Heart right ventricle (tissue), 16 donors: ENCODE measurements at regions not wholly inside any gene's neighbourhood (a gene's known extent, or its start where the extent isn't known, plus 50 kb on each side); places are given as distances from the start of the nearest gene placed in this dataset.

Source experiments
- ATAC-seq, 8 donors: fragments of 200-7000 bp; cut with Tn5 transposase; one replicate each; pipeline ENCODE4 v1.9.1; 2020; ENCODE audit warnings: mild to moderate bottlenecking in 8 of 8, moderate library complexity in 8 of 8, moderate number of reproducible peaks in 1 of 8
- DNase-seq, 2 donors: peaks; one replicate each; pipeline ENCODE4 v3.0.0-alpha.2; 2020
- H3K27ac ChIP-seq, 10 donors: fragments of 200-600 bp; sonication (generic) in 2 of 10; one replicate each; pipeline versions ENCODE4 v1.5.0 to v1.8.0; 2020 to 2022; ENCODE audit warnings: mild to moderate bottlenecking in 3 of 10
- H3K27me3 ChIP-seq, 7 donors: fragments of 200-600 bp; one replicate each; pipeline ENCODE4 v1.8.0; 2021 to 2022; ENCODE audit warnings: mild to moderate bottlenecking in 2 of 7
- H3K36me3 ChIP-seq, 9 donors: fragments of 200-600 bp; sonication (generic) in 1 of 9; one replicate each; pipeline versions ENCODE4 v1.5.0 to v1.8.0; 2020 to 2022; ENCODE audit warnings: mild to moderate bottlenecking in 2 of 9
- H3K4me1 ChIP-seq, 9 donors: fragments of 200-600 bp; sonication (generic) in 1 of 9; one replicate each; pipeline versions ENCODE4 v1.5.0 to v1.8.0; 2020 to 2022; ENCODE audit warnings: mild to moderate bottlenecking in 4 of 9
- H3K4me3 ChIP-seq, 10 donors: fragments of 200-600 bp; sonication (generic) in 2 of 10; one replicate each; pipeline versions ENCODE4 v1.5.0 to v1.8.0; 2020 to 2022; ENCODE audit warnings: mild to moderate bottlenecking in 7 of 10, moderate library complexity in 2 of 10
- H3K9me3 ChIP-seq, 11 donors: fragments of 200-600 bp in 10 of 11; sonication (generic) in 2 of 11; one replicate each; pipeline versions ENCODE4 v1.5.0 to v1.8.0; 2013 to 2022; ENCODE audit warnings: mild to moderate bottlenecking in 2 of 11, control low read depth in 1 of 11, moderate library complexity in 1 of 11
- WGBS, 2 donors: extraction: QIAGEN DNeasy Blood & Tissue Kit; methylation state at CpG; one replicate each; pipeline ENCODE4 v1.1.7; 2013; ENCODE audit warnings: inconsistent platforms in 1 of 2; 5-methylcytosine and 5-hydroxymethylcytosine counted together
- intact Hi-C, 10 donors: fragments of 100-400 bp; cut with DNase I; formaldehyde crosslinking; loops; one replicate each; pipeline versions ENCODE4 v1.11.1 to v1.14.2; 2022
- TF ChIP-seq, protein P1 (sequence below), 9 donors: fragments of 200-600 bp; sonication (generic) in 2 of 9; IDR thresholded peaks; one replicate each; pipeline versions ENCODE4 v1.5.0 to v1.8.0; 2021 to 2022; ENCODE audit warnings: antibody characterized with exemption in 9 of 9, mild to moderate bottlenecking in 5 of 9, moderate library complexity in 1 of 9
- donor health status: Arrhythmogenic right ventricular cardiomyopathy.
- donor health status: ischemic (EF 13 %, LVEDD 7.1; RV severe dilation, severe dysfunction).
- donor health status: healthy with polysubstance abuse.
- donor health status: DM: no; HTN: yes; CAD: no.
- donor health status: DM: no; HTN: no; CAD: no.
- donor health status: ischemic (EF 25% LVEDD 6.9; RV normal size, moderate dysfunction).
- donor health status: ischemic (EF 25% LVEDD 5.7; RV mildly dilated, moderate dysfunction).
- donor health status: healthy.
- donor health status: DM: yes; HTN: yes; CAD: no.
- donor health status: Ischemic cardiomyopathy.
- donor health status: ischemic (EF 35%, LVEDD 5.7; RV mildly dilated, moderate dysfunction).
- donor health status: nonischemic (EF 11% LVEDD 7.7; RV severe dilation, severe dysfunction).
- donor health status: DM: yes; HTN: yes; CAD: no.
- donor health status: PGD.
- donor health status: ischemic (EF 29% LVEDD 5.4; RV normal size, mild dysfunction).
- donor health status: nonischemic (EF 23%, LVEDD 6.1; RV moderate dilation, normal function).

DNA sequence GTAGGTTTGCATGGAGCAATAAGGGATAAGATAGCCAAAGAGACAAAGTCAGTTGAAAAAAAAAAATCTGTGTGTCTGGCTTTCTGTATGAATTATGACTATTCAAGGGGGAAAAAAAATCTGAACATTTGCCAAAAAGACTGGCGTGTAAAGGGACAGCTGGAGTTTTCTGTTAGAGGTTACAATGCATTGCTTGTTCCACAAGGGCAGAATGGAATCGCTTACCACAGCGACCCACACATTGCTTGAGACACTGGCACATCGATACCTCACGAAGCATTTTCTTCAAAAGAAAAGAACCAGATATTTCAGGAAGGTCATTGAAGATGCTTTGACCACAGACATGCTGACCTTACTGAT, 327.8 kb downstream of the TMEM167A start:
- ATAC-seq: peak in 5 of 8 donors; percentile 56 to 72 (median 69)
- TF ChIP-seq, protein P1, sequence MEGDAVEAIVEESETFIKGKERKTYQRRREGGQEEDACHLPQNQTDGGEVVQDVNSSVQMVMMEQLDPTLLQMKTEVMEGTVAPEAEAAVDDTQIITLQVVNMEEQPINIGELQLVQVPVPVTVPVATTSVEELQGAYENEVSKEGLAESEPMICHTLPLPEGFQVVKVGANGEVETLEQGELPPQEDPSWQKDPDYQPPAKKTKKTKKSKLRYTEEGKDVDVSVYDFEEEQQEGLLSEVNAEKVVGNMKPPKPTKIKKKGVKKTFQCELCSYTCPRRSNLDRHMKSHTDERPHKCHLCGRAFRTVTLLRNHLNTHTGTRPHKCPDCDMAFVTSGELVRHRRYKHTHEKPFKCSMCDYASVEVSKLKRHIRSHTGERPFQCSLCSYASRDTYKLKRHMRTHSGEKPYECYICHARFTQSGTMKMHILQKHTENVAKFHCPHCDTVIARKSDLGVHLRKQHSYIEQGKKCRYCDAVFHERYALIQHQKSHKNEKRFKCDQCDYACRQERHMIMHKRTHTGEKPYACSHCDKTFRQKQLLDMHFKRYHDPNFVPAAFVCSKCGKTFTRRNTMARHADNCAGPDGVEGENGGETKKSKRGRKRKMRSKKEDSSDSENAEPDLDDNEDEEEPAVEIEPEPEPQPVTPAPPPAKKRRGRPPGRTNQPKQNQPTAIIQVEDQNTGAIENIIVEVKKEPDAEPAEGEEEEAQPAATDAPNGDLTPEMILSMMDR (IDR thresholded peaks at IDR 0.05): no peak
- H3K4me1 ChIP-seq: peaks cover 0 to 28% (median 17%) of the 10 kb centered on the region in 9 donors
- intact Hi-C loops: no loop called here
- DNase-seq: no peak
- no peak overlapping the region for H3K4me3 ChIP-seq
- no peaks in the 10 kb centered on the region for H3K36me3 ChIP-seq
- no peaks in the 10 kb centered on the region for H3K27me3 ChIP-seq
- peak overlapping the region in 5 of 10 donors; percentile 20 to 67 (median 51) for H3K27ac ChIP-seq
- 27 to 38% methylated on average over 5 of the region's 5 CpGs for WGBS, 2 donors
- H3K9me3 ChIP-seq: peaks cover 0 to 9% (median 0%) of the 10 kb centered on the region in 11 donors

DNA sequence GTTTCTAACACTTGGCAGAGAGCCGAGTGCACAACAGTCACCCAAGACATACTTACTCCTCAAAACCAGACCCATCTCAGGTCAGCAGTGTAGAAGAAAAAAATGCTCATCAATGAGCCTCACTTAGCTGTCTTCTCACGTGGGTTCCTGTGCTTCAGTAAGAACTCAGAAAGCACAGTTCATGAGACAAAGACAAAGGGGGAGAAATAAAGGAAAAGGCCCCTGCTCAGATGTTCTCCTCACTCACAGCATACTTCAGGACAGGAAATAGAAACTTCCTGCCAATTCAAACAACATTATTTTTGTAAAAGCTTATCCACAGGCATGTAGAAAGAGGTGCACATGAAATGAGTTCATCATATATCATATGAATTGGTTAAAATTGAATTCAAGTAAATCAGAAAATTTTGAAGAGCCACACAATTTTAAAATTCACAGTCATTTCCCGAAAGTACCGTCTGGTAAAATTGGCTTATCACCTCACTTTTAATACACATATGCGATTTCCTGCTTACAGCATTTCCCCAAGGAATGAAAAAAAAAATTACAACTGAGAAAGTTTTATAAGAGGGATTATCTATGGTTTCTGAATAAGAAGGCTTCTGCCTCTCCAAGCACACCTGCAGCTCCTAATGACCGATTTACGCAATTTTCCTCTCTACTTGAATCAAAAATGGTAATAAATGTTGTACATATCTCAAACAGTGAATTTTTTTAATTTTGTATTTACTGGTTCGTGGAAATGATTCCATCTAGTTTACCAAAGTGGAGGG, 328.3 kb downstream of the TMEM167A start:
- Histone ChIP-seq H3K27ac (peak overlapping the region in 5 of 10 donors; percentile 34 to 67 (median 51)), H3K27me3 (no peaks in the 10 kb centered on the region), H3K9me3 (peaks cover 0 to 9% (median 0%) of the 10 kb centered on the region in 11 donors), H3K4me1 (peaks cover 0 to 28% (median 17%) of the 10 kb centered on the region in 9 donors), H3K4me3 (peak overlapping the region in 1 of 10 donors; percentile 10), H3K36me3 (no peaks in the 10 kb centered on the region)
- DNase-seq (no peak), ATAC-seq (peak in 6 of 8 donors; percentile 11 to 66 (median 46))
- intact Hi-C loops: no loop called here
- TF ChIP-seq, protein P1 (IDR thresholded peaks at IDR 0.05): no peak
- WGBS, 2 donors: 36 to 46% methylated on average over 8 of the region's 8 CpGs

DNA sequence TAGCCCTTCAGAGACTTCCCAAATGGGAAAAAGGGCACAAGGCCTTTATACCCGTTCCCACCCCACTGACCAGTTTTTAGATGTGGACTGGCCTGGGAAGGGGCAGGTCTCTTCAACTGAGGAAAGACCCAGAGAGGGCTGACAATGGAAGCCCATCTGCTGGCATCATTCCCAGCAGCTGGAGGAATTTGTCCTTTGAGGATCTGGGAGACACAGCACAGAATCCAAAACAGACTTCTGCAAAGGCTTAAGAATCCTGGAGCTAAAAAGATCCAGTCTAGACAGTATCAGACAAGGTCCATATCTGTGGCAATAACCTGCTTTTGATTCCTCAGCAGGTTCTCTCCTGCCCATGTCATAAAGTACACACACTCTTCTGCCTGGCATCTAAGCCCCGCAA, 329.2 kb downstream of the TMEM167A start:
- Histone ChIP-seq H3K27me3 (no peaks in the 10 kb centered on the region), H3K36me3 (no peaks in the 10 kb centered on the region), H3K4me1 (peaks cover 0 to 28% (median 17%) of the 10 kb centered on the region in 9 donors), H3K9me3 (peaks cover 0 to 9% (median 0%) of the 10 kb centered on the region in 11 donors), H3K27ac (peak overlapping the region in 3 of 10 donors; percentile 35 to 67 (median 61)), H3K4me3 (no peak overlapping the region)
- intact Hi-C loops: no loop called here
- no peak for ATAC-seq
- DNase-seq: no peak
- TF ChIP-seq, protein P1 (IDR thresholded peaks at IDR 0.05): no peak
- WGBS, 2 donors: 90 to 93% methylated on average over 2 of the region's 2 CpGs

DNA sequence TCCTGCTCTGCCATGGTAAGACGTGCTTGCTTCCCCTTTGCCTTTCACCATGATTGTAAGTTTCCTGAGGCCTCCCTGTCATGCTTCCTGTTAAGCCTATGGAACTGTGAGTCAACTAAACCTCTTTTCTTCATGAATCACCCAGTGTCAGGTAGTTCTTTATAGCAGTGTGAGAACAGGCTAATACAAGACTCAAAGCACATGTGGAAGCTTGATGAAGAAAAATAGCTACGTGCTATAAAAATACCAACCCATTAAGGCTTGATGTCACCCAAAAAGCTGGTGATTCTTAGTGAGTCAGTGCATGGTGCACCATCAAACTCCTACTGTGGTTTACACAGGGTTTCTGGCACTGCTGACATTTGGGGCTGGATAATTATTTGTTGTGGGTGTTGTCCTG, 332.2 kb downstream of the TMEM167A start:
- 95 to 98% methylated on average over 2 of the region's 2 CpGs for WGBS, 2 donors
- no peak overlapping the region for H3K4me3 ChIP-seq
- no peaks in the 10 kb centered on the region for H3K27me3 ChIP-seq
- no peaks in the 10 kb centered on the region for H3K9me3 ChIP-seq
- H3K27ac ChIP-seq: no peak overlapping the region
- ATAC-seq (no peak), DNase-seq (no peak)
- H3K4me1 ChIP-seq: peaks cover 0 to 26% (median 17%) of the 10 kb centered on the region in 9 donors
- TF ChIP-seq, protein P1 (IDR thresholded peaks at IDR 0.05): no peak
- intact Hi-C loops: no loop called here
- no peaks in the 10 kb centered on the region for H3K36me3 ChIP-seq
